BLaER1 (cell line): ENCODE measurements at regions not wholly inside any gene's neighbourhood (a gene's known extent, or its start where the extent isn't known, plus 50 kb on each side); places are given as distances from the start of the nearest gene placed in this dataset.
"Not testable (repeated sequence)": the region's sequence is repeated elsewhere in the genome, so short reads cannot be mapped to it uniquely, and the experiment has no call there.

ENCODE experiments used
- H3K27ac ChIP-seq: shearing (Covaris generic); formaldehyde crosslinking; 2 replicates; pipeline ENCODE4 v1.8.1; 2022
- H3K27me3 ChIP-seq: shearing (Covaris generic); formaldehyde crosslinking; 2 replicates; pipeline ENCODE4 v1.8.1; 2022
- H3K36me3 ChIP-seq: shearing (Covaris generic); formaldehyde crosslinking; 2 replicates; pipeline ENCODE4 v1.8.1; 2022
- H3K4me1 ChIP-seq: shearing (Covaris generic); formaldehyde crosslinking; 2 replicates; pipeline ENCODE4 v1.8.1; 2022
- H3K4me2 ChIP-seq: shearing (Covaris generic); formaldehyde crosslinking; 2 replicates; pipeline ENCODE4 v1.8.1; 2022
- H3K4me3 ChIP-seq: shearing (Covaris generic); formaldehyde crosslinking; 2 replicates; pipeline ENCODE4 v1.8.1; 2022
- H3K9ac ChIP-seq: shearing (Covaris generic); formaldehyde crosslinking; 2 replicates; pipeline ENCODE4 v1.8.1; 2022
- H3K9me3 ChIP-seq: shearing (Covaris generic); formaldehyde crosslinking; 2 replicates; pipeline ENCODE4 v1.8.1; 2022
- H4K20me1 ChIP-seq: shearing (Covaris generic); formaldehyde crosslinking; 2 replicates; pipeline ENCODE4 v1.8.1; 2022
- Cebpa-rat ChIP-seq: shearing (Covaris generic); IDR thresholded peaks from 2 replicates; pipeline ENCODE4 v1.8.1; 2022

- no peak overlapping the region for H3K27ac ChIP-seq
- H3K9ac ChIP-seq, result no peak overlapping the region
- H3K4me3 ChIP-seq, result no peak overlapping the region
- H3K4me2 ChIP-seq, result no peak overlapping the region
- H3K9me3 ChIP-seq, result no peaks in the 10 kb centered on the region
- no peaks in the 10 kb centered on the region for H3K36me3 ChIP-seq
- H3K4me1 ChIP-seq, result no peaks in the 10 kb centered on the region
- no peaks in the 10 kb centered on the region for H4K20me1 ChIP-seq
- no peaks in the 10 kb centered on the region for H3K27me3 ChIP-seq
- TF ChIP-seq Cebpa-rat, result no peak
Measured at GRCh38 chr18:43777636-43778304, 500.5 kb upstream of the SYT4 start.

GRCh38 chr18:43780782-43781340, 503.6 kb upstream of the SYT4 start:
- Histone ChIP-seq H3K27me3 (no peaks in the 10 kb centered on the region), H3K4me1 (no peaks in the 10 kb centered on the region), H3K9ac (no peak overlapping the region), H3K9me3 (no peaks in the 10 kb centered on the region), H4K20me1 (no peaks in the 10 kb centered on the region), H3K27ac (no peak overlapping the region), H3K4me2 (no peak overlapping the region), H3K36me3 (no peaks in the 10 kb centered on the region), H3K4me3 (no peak overlapping the region)
- TF ChIP-seq Cebpa-rat, result no peak

GRCh38 chr18:43785158-43785557, 507.9 kb upstream of the SYT4 start:
- Histone ChIP-seq H3K9me3 (no peaks in the 10 kb centered on the region), H4K20me1 (no peaks in the 10 kb centered on the region), H3K27ac (no peak overlapping the region), H3K36me3 (no peaks in the 10 kb centered on the region), H3K4me1 (no peaks in the 10 kb centered on the region), H3K9ac (no peak overlapping the region), H3K4me2 (no peak overlapping the region), H3K4me3 (no peak overlapping the region), H3K27me3 (no peaks in the 10 kb centered on the region)
- no peak for TF ChIP-seq Cebpa-rat

- no peaks in the 10 kb centered on the region for H3K36me3 ChIP-seq
- no peak overlapping the region for H3K4me2 ChIP-seq
- no peaks in the 10 kb centered on the region for H3K27me3 ChIP-seq
- no peak overlapping the region for H3K9ac ChIP-seq
- TF ChIP-seq Cebpa-rat, result no peak
- no peaks in the 10 kb centered on the region for H3K4me1 ChIP-seq
- H4K20me1 ChIP-seq, result no peaks in the 10 kb centered on the region
- H3K4me3 ChIP-seq, result no peak overlapping the region
- H3K9me3 ChIP-seq, result no peaks in the 10 kb centered on the region
- no peak overlapping the region for H3K27ac ChIP-seq
Measured at GRCh38 chr18:43786893-43787292, 509.6 kb upstream of the SYT4 start.

- not testable (repeated sequence) for H3K27ac ChIP-seq, H3K27me3 ChIP-seq, H3K4me3 ChIP-seq, H3K4me1 ChIP-seq, H3K9ac ChIP-seq, H4K20me1 ChIP-seq, H3K4me2 ChIP-seq, H3K9me3 ChIP-seq, H3K36me3 ChIP-seq
Measured at GRCh38 chr18:43787721-43788120, 510.4 kb upstream of the SYT4 start.

- H3K36me3 ChIP-seq, result no peaks in the 10 kb centered on the region
- no peak overlapping the region for H3K9ac ChIP-seq
- H3K4me3 ChIP-seq, result no peak overlapping the region
- no peak for TF ChIP-seq Cebpa-rat
- H4K20me1 ChIP-seq, result no peaks in the 10 kb centered on the region
- 0 out of 2 replicates have a peak, but pooled peaks cover 6% of the 10 kb centered on the region for H3K4me1 ChIP-seq
- H3K9me3 ChIP-seq, result no peaks in the 10 kb centered on the region
- H3K27me3 ChIP-seq, result no peaks in the 10 kb centered on the region
- H3K27ac ChIP-seq, result no peak overlapping the region
- no peak overlapping the region for H3K4me2 ChIP-seq
Measured at GRCh38 chr18:43789234-43790000, 512.1 kb upstream of the SYT4 start.

GRCh38 chr18:43793910-43794309, 516.6 kb upstream of the SYT4 start:
- Histone ChIP-seq H3K4me3 (no peak overlapping the region), H3K4me1 (0 out of 2 replicates have a peak, but pooled peaks cover 7% of the 10 kb centered on the region), H3K9me3 (no peaks in the 10 kb centered on the region), H3K4me2 (no peak overlapping the region), H3K27ac (no peak overlapping the region), H3K36me3 (no peaks in the 10 kb centered on the region), H3K9ac (no peak overlapping the region), H4K20me1 (no peaks in the 10 kb centered on the region), H3K27me3 (no peaks in the 10 kb centered on the region)
- TF ChIP-seq Cebpa-rat, result no peak

GRCh38 chr18:43794363-43794762, 517.1 kb upstream of the SYT4 start:
- H3K27me3 ChIP-seq, result no peaks in the 10 kb centered on the region
- no peak for TF ChIP-seq Cebpa-rat
- H3K4me2 ChIP-seq, result no peak overlapping the region
- H3K9ac ChIP-seq, result no peak overlapping the region
- H4K20me1 ChIP-seq, result no peaks in the 10 kb centered on the region
- 0 out of 2 replicates have a peak, but pooled peaks cover 7% of the 10 kb centered on the region for H3K4me1 ChIP-seq
- H3K9me3 ChIP-seq, result no peaks in the 10 kb centered on the region
- H3K36me3 ChIP-seq, result no peaks in the 10 kb centered on the region
- no peak overlapping the region for H3K4me3 ChIP-seq
- no peak overlapping the region for H3K27ac ChIP-seq

- H3K9me3 ChIP-seq, result no peaks in the 10 kb centered on the region
- H3K27me3 ChIP-seq, result no peaks in the 10 kb centered on the region
- no peaks in the 10 kb centered on the region for H3K36me3 ChIP-seq
- H3K27ac ChIP-seq, result no peak overlapping the region
- no peaks in the 10 kb centered on the region for H4K20me1 ChIP-seq
- 0 out of 2 replicates have a peak, but pooled peaks cover 7% of the 10 kb centered on the region for H3K4me1 ChIP-seq
- no peak overlapping the region for H3K4me2 ChIP-seq
- no peak overlapping the region for H3K9ac ChIP-seq
- no peak overlapping the region for H3K4me3 ChIP-seq
- no peak for TF ChIP-seq Cebpa-rat
Measured at GRCh38 chr18:43797347-43797746, 520.1 kb upstream of the SYT4 start.

- H3K4me3 ChIP-seq, result no peak overlapping the region
- TF ChIP-seq Cebpa-rat, result no peak
- no peak overlapping the region for H3K4me2 ChIP-seq
- H3K27me3 ChIP-seq, result no peaks in the 10 kb centered on the region
- H4K20me1 ChIP-seq, result no peaks in the 10 kb centered on the region
- H3K9me3 ChIP-seq, result no peaks in the 10 kb centered on the region
- H3K4me1 ChIP-seq, result no peaks in the 10 kb centered on the region
- H3K36me3 ChIP-seq, result no peaks in the 10 kb centered on the region
- no peak overlapping the region for H3K9ac ChIP-seq
- no peak overlapping the region for H3K27ac ChIP-seq
Measured at GRCh38 chr18:43800584-43800983, 523.3 kb upstream of the SYT4 start.
